ENCODE measurements at regions not wholly inside any gene's neighbourhood (a gene's known extent, or its start where the extent isn't known, plus 50 kb on each side); places are given as distances from the start of the nearest gene placed in this dataset.

- TF ChIP-seq REST (IDR thresholded peaks at IDR 0.05; ENCODE audit: low read depth) (no peak), MAX (IDR thresholded peaks at IDR 0.05) (no peak), CEBPB (IDR thresholded peaks at IDR 0.05) (no peak), RAD21 (IDR thresholded peaks at IDR 0.05; ENCODE audit: low read depth) (no peak)
Measured at GRCh38 chr7:52726493-52726892, 308.9 kb upstream of the POM121L12 start.

GRCh38 chr7:52723606-52724005 is 311.8 kb upstream of the POM121L12 start:
- TF ChIP-seq RAD21 (IDR thresholded peaks at IDR 0.05; ENCODE audit: low read depth) (no peak), EP300 (IDR thresholded peaks at IDR 0.05; ENCODE audit: borderline replicate concordance) (no peak)

GRCh38 chr7:52720856-52721255 is 314.6 kb upstream of the POM121L12 start:
- TF ChIP-seq EGR1 (IDR thresholded peaks at IDR 0.05), result no peak
- no peak for TF ChIP-seq TAF1 (IDR thresholded peaks at IDR 0.05; ENCODE audit: low read depth)
- no peak for TF ChIP-seq MAX (IDR thresholded peaks at IDR 0.05)
- TF ChIP-seq CEBPB (IDR thresholded peaks at IDR 0.05), result no peak
- TF ChIP-seq EP300 (IDR thresholded peaks at IDR 0.05; ENCODE audit: borderline replicate concordance), result no peak
- TF ChIP-seq ZBTB7A (IDR thresholded peaks at IDR 0.05; ENCODE audit: low read depth), result no peak
- TF ChIP-seq USF1 (IDR thresholded peaks at IDR 0.05), result no peak
- no peak for TF ChIP-seq TEAD4 (IDR thresholded peaks at IDR 0.05)
- TF ChIP-seq REST (IDR thresholded peaks at IDR 0.05; ENCODE audit: low read depth), result no peak
- TF ChIP-seq RAD21 (IDR thresholded peaks at IDR 0.05; ENCODE audit: low read depth), result no peak
- no peak for TF ChIP-seq CREB1 (IDR thresholded peaks at IDR 0.05; ENCODE audit: low read depth)
- TF ChIP-seq NFIC (IDR thresholded peaks at IDR 0.05), result no peak
- TF ChIP-seq FOXM1 (IDR thresholded peaks at IDR 0.05; ENCODE audit: borderline replicate concordance, low read depth), result no peak
- TF ChIP-seq TCF12 (IDR thresholded peaks at IDR 0.05; ENCODE audit: low read depth), result no peak
- no peak for TF ChIP-seq YY1 (IDR thresholded peaks at IDR 0.05; ENCODE audit: low read depth)

GRCh38 chr7:52719677-52720076 is 315.8 kb upstream of the POM121L12 start:
- TF ChIP-seq EGR1 (IDR thresholded peaks at IDR 0.05), result no peak
- TF ChIP-seq CREB1 (IDR thresholded peaks at IDR 0.05; ENCODE audit: low read depth), result no peak
- TF ChIP-seq ZBTB7A (IDR thresholded peaks at IDR 0.05; ENCODE audit: low read depth), result no peak
- TF ChIP-seq YY1 (IDR thresholded peaks at IDR 0.05; ENCODE audit: low read depth), result no peak
- TF ChIP-seq RAD21 (IDR thresholded peaks at IDR 0.05; ENCODE audit: low read depth), result no peak
- no peak for TF ChIP-seq NFIC (IDR thresholded peaks at IDR 0.05)
- no peak for TF ChIP-seq FOXM1 (IDR thresholded peaks at IDR 0.05; ENCODE audit: borderline replicate concordance, low read depth)
- TF ChIP-seq USF1 (IDR thresholded peaks at IDR 0.05), result no peak
- TF ChIP-seq EP300 (IDR thresholded peaks at IDR 0.05; ENCODE audit: borderline replicate concordance), result no peak
- TF ChIP-seq TEAD4 (IDR thresholded peaks at IDR 0.05), result no peak

GRCh38 chr7:52715701-52716100 is 319.7 kb upstream of the POM121L12 start:
- TF ChIP-seq FOXM1 (IDR thresholded peaks at IDR 0.05; ENCODE audit: borderline replicate concordance, low read depth) (no peak), YY1 (IDR thresholded peaks at IDR 0.05; ENCODE audit: low read depth) (no peak), EGR1 (IDR thresholded peaks at IDR 0.05) (no peak), TAF1 (IDR thresholded peaks at IDR 0.05; ENCODE audit: low read depth) (no peak), USF1 (IDR thresholded peaks at IDR 0.05) (no peak), MAX (IDR thresholded peaks at IDR 0.05) (no peak), NFIC (IDR thresholded peaks at IDR 0.05) (no peak), EP300 (IDR thresholded peaks at IDR 0.05; ENCODE audit: borderline replicate concordance) (no peak), CREB1 (IDR thresholded peaks at IDR 0.05; ENCODE audit: low read depth) (no peak), TCF12 (IDR thresholded peaks at IDR 0.05; ENCODE audit: low read depth) (no peak), TEAD4 (IDR thresholded peaks at IDR 0.05) (no peak), RAD21 (IDR thresholded peaks at IDR 0.05; ENCODE audit: low read depth) (no peak), REST (IDR thresholded peaks at IDR 0.05; ENCODE audit: low read depth) (no peak), CEBPB (IDR thresholded peaks at IDR 0.05) (no peak), ZBTB7A (IDR thresholded peaks at IDR 0.05; ENCODE audit: low read depth) (no peak)

Measured in Ishikawa (cell line).